ENCODE measurements at regions not wholly inside any gene's neighbourhood (a gene's known extent, or its start where the extent isn't known, plus 50 kb on each side); places are given as distances from the start of the nearest gene placed in this dataset.

DNA sequence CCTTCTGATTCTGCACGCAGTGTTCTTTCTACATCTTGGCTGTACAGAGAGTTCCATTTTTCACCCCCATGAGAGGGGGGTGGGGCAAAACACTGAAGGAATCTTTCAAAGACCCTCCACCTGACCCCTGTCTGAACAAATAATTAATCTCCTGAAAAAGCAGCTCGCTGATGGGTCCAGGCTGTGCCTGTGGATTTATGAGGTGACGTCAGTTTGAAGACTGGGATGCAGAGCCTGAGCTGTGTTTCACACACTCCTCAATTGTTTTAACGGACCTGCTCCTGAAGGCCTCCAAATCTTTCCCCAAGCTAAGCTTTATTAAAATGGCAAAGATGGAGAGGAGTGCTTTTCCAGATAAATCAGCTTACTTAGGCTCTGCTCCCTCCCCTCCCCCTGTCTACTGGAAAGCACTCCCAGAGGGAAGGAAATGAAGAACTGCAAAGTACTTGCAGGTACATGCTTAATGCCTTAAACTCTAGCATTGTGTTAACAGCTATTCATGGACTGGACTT is 390.2 kb upstream of the TNP1 start:
- TF ChIP-seq, protein P1, sequence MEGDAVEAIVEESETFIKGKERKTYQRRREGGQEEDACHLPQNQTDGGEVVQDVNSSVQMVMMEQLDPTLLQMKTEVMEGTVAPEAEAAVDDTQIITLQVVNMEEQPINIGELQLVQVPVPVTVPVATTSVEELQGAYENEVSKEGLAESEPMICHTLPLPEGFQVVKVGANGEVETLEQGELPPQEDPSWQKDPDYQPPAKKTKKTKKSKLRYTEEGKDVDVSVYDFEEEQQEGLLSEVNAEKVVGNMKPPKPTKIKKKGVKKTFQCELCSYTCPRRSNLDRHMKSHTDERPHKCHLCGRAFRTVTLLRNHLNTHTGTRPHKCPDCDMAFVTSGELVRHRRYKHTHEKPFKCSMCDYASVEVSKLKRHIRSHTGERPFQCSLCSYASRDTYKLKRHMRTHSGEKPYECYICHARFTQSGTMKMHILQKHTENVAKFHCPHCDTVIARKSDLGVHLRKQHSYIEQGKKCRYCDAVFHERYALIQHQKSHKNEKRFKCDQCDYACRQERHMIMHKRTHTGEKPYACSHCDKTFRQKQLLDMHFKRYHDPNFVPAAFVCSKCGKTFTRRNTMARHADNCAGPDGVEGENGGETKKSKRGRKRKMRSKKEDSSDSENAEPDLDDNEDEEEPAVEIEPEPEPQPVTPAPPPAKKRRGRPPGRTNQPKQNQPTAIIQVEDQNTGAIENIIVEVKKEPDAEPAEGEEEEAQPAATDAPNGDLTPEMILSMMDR (IDR thresholded peaks at IDR 0.05), result no peak
- no peak for TF ChIP-seq ZFX (IDR thresholded peaks at IDR 0.05; ENCODE audit: borderline replicate concordance)
